Smooth muscle cell (in vitro differentiated cells): ENCODE measurements at regions not wholly inside any gene's neighbourhood (a gene's known extent, or its start where the extent isn't known, plus 50 kb on each side); places are given as distances from the start of the nearest gene placed in this dataset.

Experiments
- DNase-seq: peaks from one replicate; lab custom pipeline; 2025; ENCODE audit not compliant: unreplicated experiment; lab: John Stamatoyannopoulos, UW
- H2AFZ ChIP-seq: fragments of 200-600 bp; sonication (generic); 2 replicates; pipeline ENCODE4 v1.6.0; 2016; ENCODE audit warnings: antibody characterized with exemption, low read depth, mild to moderate bottlenecking
- H3F3A ChIP-seq: fragments of 200-600 bp; sonication (generic); 2 replicates; pipeline ENCODE4 v1.6.0; 2017; ENCODE audit warnings: antibody characterized with exemption, low read depth
- H3K27ac ChIP-seq: fragments of 200-600 bp; sonication (generic); 2 replicates; pipeline ENCODE4 v1.5.1; 2016; ENCODE audit warnings: low read depth, mild to moderate bottlenecking
- H3K27me3 ChIP-seq: fragments of 200-600 bp; sonication (generic); 2 replicates; pipeline ENCODE4 v1.6.1; 2016; ENCODE audit warnings: low read depth, mild to moderate bottlenecking
- H3K36me3 ChIP-seq: fragments of 200-600 bp; sonication (generic); 2 replicates; pipeline ENCODE4 v1.5.1; 2016; ENCODE audit warnings: low read depth
- H3K4me1 ChIP-seq: fragments of 200-600 bp; sonication (generic); 2 replicates; pipeline ENCODE4 v1.5.1; 2016; ENCODE audit warnings: low read depth
- H3K4me2 ChIP-seq: fragments of 200-600 bp; sonication (generic); 2 replicates; pipeline ENCODE4 v1.6.0; 2016; ENCODE audit warnings: mild to moderate bottlenecking
- H3K4me3 ChIP-seq: fragments of 200-600 bp; sonication (generic); 2 replicates; pipeline ENCODE4 v1.5.1; 2016; ENCODE audit warnings: mild to moderate bottlenecking
- H3K79me2 ChIP-seq: fragments of 200-600 bp; sonication (generic); 2 replicates; pipeline ENCODE4 v1.6.0; 2016; ENCODE audit warnings: low read depth, mild to moderate bottlenecking
- H3K9ac ChIP-seq: fragments of 200-600 bp; sonication (generic); 2 replicates; pipeline ENCODE4 v1.6.0; 2016; ENCODE audit warnings: low read depth
- H3K9me3 ChIP-seq: fragments of 200-600 bp; sonication (generic); replicated peaks from 2 replicates; pipeline ENCODE4 v1.5.1; 2016; ENCODE audit warnings: low read depth
- H4K20me1 ChIP-seq: fragments of 200-600 bp; sonication (generic); 2 replicates; pipeline ENCODE4 v1.6.0; 2016; ENCODE audit warnings: low read depth
- WGBS: methylation state at CpG from one replicate; pipeline ENCODE4 v1.1.7; 2016; ENCODE audit warnings: low lambda C conversion rate; 5-methylcytosine and 5-hydroxymethylcytosine counted together
- TF ChIP-seq, protein P1 (sequence below): fragments of 200-600 bp; sonication (generic); IDR thresholded peaks from 2 replicates; pipeline ENCODE4 v1.5.1; 2017; ENCODE audit warnings: borderline replicate concordance, mild to moderate bottlenecking, antibody characterized with exemption; ENCODE audit not compliant: insufficient read depth, poor library complexity, severe bottlenecking

DNA sequence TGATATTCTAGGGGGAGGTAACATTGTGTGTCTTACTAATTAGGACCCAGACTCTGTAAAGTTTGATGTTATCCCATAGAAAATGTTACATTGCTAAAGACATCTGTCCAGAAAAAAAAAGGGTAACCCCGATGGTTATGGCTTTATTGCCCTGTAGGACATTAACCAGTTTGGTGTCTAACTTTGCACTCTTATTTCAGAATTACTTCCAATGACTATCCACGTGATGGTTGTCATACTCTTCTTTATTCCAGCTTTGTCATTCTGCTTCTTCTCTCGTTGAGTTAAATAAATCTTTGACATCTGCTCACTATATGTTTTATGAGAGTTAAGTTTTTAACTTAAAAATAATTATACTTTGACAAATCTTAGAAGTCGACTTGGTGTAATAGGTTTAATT is 180.4 kb upstream of the ANKRD55 start:
- Histone ChIP-seq H3K4me1 (peaks cover 6% of the 10 kb centered on the region), H3K27me3 (no peaks in the 10 kb centered on the region), H3K9me3 (no peaks in the 10 kb centered on the region), H4K20me1 (no peaks in the 10 kb centered on the region), H3K4me2 (no peak overlapping the region), H2AFZ (no peak overlapping the region), H3K9ac (no peak overlapping the region), H3K79me2 (no peaks in the 10 kb centered on the region), H3K4me3 (no peak overlapping the region), H3K36me3 (no peaks in the 10 kb centered on the region), H3K27ac (no peak overlapping the region), H3F3A (peaks cover 16% of the 10 kb centered on the region)
- TF ChIP-seq, protein P1, sequence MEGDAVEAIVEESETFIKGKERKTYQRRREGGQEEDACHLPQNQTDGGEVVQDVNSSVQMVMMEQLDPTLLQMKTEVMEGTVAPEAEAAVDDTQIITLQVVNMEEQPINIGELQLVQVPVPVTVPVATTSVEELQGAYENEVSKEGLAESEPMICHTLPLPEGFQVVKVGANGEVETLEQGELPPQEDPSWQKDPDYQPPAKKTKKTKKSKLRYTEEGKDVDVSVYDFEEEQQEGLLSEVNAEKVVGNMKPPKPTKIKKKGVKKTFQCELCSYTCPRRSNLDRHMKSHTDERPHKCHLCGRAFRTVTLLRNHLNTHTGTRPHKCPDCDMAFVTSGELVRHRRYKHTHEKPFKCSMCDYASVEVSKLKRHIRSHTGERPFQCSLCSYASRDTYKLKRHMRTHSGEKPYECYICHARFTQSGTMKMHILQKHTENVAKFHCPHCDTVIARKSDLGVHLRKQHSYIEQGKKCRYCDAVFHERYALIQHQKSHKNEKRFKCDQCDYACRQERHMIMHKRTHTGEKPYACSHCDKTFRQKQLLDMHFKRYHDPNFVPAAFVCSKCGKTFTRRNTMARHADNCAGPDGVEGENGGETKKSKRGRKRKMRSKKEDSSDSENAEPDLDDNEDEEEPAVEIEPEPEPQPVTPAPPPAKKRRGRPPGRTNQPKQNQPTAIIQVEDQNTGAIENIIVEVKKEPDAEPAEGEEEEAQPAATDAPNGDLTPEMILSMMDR = no peak
- WGBS = 89% methylated on average over 4 of the region's 4 CpGs
- DNase-seq = no peak

DNA sequence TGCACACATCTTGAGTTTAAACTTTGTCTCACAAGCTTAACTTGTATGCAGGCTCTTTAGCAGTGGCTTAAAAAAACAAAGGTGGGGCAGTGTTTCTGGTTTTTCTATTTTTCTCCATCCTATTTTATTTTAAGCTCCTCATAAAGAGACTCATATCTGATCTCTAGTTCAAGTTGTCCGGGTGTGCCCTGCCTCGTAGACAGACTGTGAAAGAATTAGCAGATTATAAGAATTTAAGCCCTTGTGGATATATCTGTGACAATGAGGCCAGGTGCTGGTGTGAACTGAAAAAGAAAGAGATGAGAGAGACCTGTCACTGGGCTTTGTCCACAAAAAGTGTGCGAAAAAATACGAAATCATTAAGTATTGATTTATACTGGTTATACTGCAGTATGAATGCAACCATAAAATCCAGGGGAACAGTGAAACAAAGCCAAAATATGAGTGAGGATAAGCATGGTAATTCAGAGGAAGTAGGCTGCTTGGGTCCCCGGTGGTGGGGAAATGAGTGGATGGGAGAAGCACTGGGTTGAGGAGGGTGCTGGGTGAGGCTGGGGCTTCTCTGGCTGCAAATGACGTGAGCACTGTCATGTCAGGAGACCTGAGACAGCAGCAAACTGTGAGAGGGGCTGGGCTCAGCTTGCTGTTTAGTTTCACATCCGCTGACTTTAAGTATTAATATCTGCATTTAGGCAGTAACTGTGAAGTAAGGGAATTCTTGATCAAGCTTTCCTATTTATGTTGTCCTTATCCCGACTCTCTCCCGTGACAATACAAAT is 179.7 kb upstream of the ANKRD55 start:
- no peak for DNase-seq
- Histone ChIP-seq H3K4me2 (peak overlapping the region; percentile 4), H3K9me3 (no peaks in the 10 kb centered on the region), H3K79me2 (no peaks in the 10 kb centered on the region), H3K4me1 (peaks cover 6% of the 10 kb centered on the region), H3K27ac (peak overlapping the region; percentile 13), H3K27me3 (no peaks in the 10 kb centered on the region), H3K36me3 (no peaks in the 10 kb centered on the region), H4K20me1 (no peaks in the 10 kb centered on the region), H3K9ac (no peak overlapping the region), H3F3A (peaks cover 16% of the 10 kb centered on the region), H2AFZ (peak overlapping the region; percentile 16), H3K4me3 (no peak overlapping the region)
- WGBS = 59% methylated on average over 9 of the region's 9 CpGs
- TF ChIP-seq, protein P1 = no peak

DNA sequence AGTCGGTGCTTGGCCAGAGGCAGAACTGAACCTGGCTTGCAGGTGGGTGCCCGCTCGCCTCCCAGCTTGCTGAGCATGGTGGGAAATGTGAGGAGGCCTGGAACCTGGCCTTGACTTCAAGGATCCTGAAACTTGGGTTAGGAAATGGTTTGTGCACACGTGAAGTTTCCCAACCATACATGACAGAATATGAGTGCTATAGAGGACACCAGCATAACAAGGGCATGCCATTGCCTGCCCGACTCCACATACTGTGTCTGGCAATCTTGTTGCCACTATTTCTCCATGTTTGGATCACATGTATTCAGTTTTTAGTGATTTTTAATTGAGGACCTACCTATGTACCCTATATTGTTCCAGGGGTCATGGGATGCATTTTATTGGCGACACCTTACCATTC is 177.6 kb upstream of the ANKRD55 start:
- no peaks in the 10 kb centered on the region for H3K27me3 ChIP-seq
- H3K27ac ChIP-seq = peak overlapping the region; percentile 84
- no peaks in the 10 kb centered on the region for H4K20me1 ChIP-seq
- peaks cover 16% of the 10 kb centered on the region for H3F3A ChIP-seq
- TF ChIP-seq, protein P1 = no peak
- H3K4me3 ChIP-seq = no peak overlapping the region
- no peaks in the 10 kb centered on the region for H3K9me3 ChIP-seq
- 96% methylated on average over 6 of the region's 6 CpGs for WGBS
- no peak overlapping the region for H3K9ac ChIP-seq
- DNase-seq = no peak
- no peaks in the 10 kb centered on the region for H3K79me2 ChIP-seq
- peaks cover 12% of the 10 kb centered on the region for H3K4me1 ChIP-seq
- no peak overlapping the region for H2AFZ ChIP-seq
- no peaks in the 10 kb centered on the region for H3K36me3 ChIP-seq
- peak overlapping the region; percentile 65 for H3K4me2 ChIP-seq
